ENCODE measurements at regions not wholly inside any gene's neighbourhood (a gene's known extent, or its start where the extent isn't known, plus 50 kb on each side); places are given as distances from the start of the nearest gene placed in this dataset.
A peak's percentile ranks its signal among the peaks of the same experiment; 100 is the strongest.

- H3K27ac ChIP-seq: no peak overlapping the region
- TF ChIP-seq ZFX (IDR thresholded peaks at IDR 0.05; ENCODE audit: borderline replicate concordance) (no peak), CTCF (IDR thresholded peaks at IDR 0.05) (no peak)
Measured at GRCh38 chr5:4553978-4554377, 586.2 kb upstream of the ADAMTS16 start.

GRCh38 chr5:4555725-4556285 is 584.3 kb upstream of the ADAMTS16 start:
- H3K27ac ChIP-seq: no peak overlapping the region
- TF ChIP-seq CTCF (IDR thresholded peaks at IDR 0.05): no peak
- no peak for TF ChIP-seq ZFX (IDR thresholded peaks at IDR 0.05; ENCODE audit: borderline replicate concordance)

- TF ChIP-seq CTCF (IDR thresholded peaks at IDR 0.05): no peak
- no peak for TF ChIP-seq ZFX (IDR thresholded peaks at IDR 0.05; ENCODE audit: borderline replicate concordance)
- H3K27ac ChIP-seq: no peak overlapping the region
Measured at GRCh38 chr5:4561403-4561802, 578.7 kb upstream of the ADAMTS16 start.

GRCh38 chr5:4563400-4563799 is 576.7 kb upstream of the ADAMTS16 start:
- no peak overlapping the region for H3K27ac ChIP-seq
- peak; percentile 39 for TF ChIP-seq CTCF (IDR thresholded peaks at IDR 0.05)
- no peak for TF ChIP-seq ZFX (IDR thresholded peaks at IDR 0.05; ENCODE audit: borderline replicate concordance)

GRCh38 chr5:4570047-4570995 is 569.8 kb upstream of the ADAMTS16 start:
- H3K27ac ChIP-seq: no peak overlapping the region

GRCh38 chr5:4571248-4571948 is 568.7 kb upstream of the ADAMTS16 start:
- H3K27ac ChIP-seq: no peak overlapping the region
- no peak for TF ChIP-seq CTCF (IDR thresholded peaks at IDR 0.05)
- TF ChIP-seq ZFX (IDR thresholded peaks at IDR 0.05; ENCODE audit: borderline replicate concordance): no peak

More at GRCh38 chr5:4570047-4570995, 569.8 kb upstream of the ADAMTS16 start:
- TF ChIP-seq CTCF (IDR thresholded peaks at IDR 0.05) (no peak), ZFX (IDR thresholded peaks at IDR 0.05; ENCODE audit: borderline replicate concordance) (no peak)

All from 22Rv1 (cell line).